ENCODE measurements at regions not wholly inside any gene's neighbourhood (a gene's known extent, or its start where the extent isn't known, plus 50 kb on each side); places are given as distances from the start of the nearest gene placed in this dataset.

DNA sequence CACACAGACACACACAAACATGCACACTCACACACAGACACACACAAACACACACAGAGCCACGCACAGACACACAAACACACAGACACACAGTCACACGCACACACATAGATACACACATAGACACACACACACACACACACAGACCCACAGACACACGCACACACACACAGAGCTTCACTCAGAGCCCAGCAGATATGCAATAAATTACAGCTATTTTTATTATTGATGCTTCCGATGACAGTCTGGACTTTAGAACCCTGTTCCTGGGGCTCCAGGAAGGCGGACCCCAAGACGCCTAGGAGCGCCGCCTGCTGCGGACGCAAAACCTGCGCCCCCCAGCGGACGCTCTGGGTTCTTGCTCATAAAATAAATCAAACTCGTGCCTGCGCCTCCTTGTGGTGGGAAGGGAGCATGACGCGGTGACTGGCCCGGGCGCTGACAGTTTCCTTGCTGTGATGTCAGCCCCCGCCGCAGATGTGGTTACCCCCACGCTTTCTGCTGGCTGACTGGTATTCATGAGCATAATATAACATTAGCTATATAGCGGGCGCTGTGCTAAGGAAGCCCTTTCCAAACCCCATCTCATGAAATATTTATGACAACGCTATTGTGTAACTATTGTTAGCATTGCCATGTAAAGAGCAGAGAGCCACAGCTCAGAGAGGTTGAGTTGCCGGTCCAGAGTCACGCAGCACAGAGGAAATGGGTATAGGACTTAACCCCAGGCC, 64.4 kb upstream of the TM9SF2 start:
- peak; percentile 71 for DNase-seq

DNA sequence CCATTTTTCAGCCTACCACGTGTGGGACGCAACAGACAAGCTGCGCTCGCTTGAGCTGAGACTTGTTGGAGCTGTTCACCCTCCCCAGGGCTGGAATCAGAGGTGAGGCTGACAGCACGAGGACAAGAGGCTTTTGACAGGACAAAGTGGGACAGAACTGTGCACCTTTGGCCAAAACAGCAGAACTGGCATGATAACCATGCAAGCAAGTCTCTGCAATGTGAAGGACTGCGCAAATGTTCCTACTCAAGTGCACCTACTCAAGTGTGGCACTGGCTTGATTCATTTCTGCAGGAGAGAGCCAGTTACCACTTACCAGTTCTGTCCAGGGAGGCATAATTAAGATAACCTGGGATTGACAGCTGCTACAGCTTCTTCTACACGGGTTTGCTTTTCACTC, 62.2 kb upstream of the TM9SF2 start:
- DNase-seq: no peak

DNA sequence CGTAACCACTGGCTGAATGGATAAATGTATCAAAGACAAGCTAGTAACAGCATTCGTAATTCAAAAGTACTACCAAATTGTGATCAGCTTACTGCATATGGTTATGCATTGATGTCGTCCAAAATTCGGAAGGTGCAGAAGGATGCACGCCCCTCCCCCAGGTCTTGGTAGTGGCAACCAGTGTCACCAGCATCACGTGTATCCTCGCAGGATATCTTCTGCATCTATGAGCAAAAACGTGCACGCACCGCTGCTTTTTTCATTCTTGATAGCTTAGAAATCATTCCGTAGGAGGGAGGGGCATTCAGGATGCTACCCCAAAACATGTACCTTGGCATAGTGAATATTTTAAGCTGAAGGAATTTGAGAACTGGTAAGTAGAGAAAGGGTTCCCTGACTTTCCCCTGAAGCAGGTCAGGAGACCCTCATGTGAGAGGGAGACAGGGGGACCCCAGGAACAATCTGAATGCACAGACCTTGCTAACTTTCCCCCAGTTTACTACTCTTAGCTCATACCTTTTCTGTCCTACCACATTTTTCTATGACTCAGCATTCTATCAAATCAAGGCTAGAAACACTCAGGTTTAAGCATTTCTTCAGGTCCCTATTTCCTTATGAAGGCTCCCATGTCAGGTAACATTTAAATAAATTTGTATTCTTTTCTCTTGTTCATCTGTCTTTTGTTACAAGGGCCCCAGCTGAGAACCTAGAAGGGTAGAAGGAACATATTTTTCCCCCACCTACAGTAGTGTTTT, 61.2 kb upstream of the TM9SF2 start:
- no peak for DNase-seq

DNA sequence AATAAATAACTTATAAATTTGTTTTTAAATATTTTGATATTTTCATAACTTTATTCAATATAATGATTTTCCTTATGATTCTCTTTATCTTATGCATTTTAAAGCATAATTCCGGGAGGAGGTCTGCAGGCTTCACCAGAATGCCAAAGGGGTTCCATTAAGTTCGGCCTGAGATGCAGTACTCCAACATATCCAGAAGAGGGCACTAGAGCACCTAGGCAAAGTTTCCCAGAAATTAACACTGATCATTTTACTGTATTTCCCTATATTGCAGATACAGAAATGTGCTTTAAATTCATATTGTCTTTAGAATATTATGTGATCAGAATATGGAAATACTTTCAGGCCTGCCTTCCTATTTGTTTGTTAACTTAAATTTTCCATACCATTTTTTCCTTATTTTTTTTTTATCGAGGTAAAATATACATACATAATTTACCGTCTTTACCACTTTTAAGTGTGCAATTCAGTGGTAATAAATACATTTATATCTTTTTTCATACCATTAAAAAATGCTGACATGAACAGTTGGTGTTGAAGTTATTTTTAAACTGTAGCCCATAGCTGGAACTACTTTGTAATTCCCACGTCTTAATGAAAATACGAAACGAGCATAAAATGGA, 58.9 kb upstream of the TM9SF2 start:
- DNase-seq: peak; percentile 21

DNA sequence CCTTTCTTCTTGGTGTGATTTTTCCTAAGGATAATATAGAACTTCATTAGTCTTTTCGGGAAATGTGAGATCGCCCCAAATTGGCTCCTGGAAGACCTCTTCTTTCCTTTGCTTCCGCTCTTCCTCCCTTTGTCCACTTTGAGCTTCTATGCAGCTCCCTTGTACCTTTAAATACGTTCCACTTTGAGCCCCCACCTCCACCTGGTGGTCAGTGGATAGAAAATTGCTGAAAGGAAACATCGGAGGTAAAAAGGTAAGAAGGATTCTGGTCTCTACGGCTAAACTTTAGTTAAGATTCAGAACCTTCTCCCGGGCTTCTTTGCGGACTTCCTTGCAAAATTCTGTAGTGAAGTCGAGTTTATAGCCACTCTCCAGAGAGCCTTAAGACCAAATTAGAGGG, 55.0 kb upstream of the TM9SF2 start:
- no peak for DNase-seq

DNA sequence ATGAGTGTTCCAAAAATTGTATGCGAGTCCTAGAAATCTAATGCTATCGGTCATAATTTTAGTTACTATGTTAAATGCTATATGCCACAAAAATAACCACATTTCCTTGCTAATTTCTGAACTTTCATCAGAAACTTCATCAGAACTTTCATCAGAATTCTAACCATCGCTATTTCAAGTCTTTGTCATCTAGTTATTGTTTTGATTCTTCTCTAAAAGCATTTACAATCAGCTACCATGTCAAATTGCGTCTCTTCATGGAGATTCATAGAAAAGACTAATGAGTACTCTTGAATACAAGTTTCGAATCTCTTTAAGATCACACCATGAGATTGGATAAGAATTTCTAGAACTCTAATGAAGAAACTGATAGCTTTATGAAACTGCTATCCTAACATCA, 52.7 kb upstream of the TM9SF2 start:
- DNase-seq: no peak

DNA sequence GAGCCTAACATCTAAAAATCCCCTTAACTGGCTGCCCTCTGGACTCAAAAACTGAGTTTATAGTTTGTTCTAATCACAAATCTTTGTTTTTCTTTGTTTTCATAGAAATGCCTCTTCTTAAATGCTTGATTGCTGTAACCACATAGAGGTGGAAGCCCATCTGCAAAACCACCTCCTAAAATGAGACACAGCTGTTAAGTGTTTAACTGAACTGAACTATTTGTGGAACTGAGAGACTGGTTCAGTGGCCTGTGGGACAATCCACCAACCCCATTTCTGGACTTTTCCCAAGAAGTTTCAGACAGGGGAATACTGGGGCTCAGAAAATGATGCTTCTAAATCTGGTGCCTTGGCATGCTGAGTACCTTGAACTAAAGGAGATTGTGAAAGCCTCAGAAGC, 50.9 kb upstream of the TM9SF2 start:
- DNase-seq: no peak

All from NCI-H774 (cell line).